ENCODE measurements at regions not wholly inside any gene's neighbourhood (a gene's known extent, or its start where the extent isn't known, plus 50 kb on each side); places are given as distances from the start of the nearest gene placed in this dataset.

GRCh38 chr1:189662190-189662589, 815.5 kb downstream of the BRINP3 start:
- H3K9me3 ChIP-seq: peaks cover 0 to 9% (median 0%) of the 10 kb centered on the region in 8 donors
- no peak for TF ChIP-seq POLR2AphosphoS5 (IDR thresholded peaks at IDR 0.05)
- TF ChIP-seq CTCF (IDR thresholded peaks at IDR 0.05 in 8 of 11, conservative IDR thresholded peaks at IDR 0.05 in 3 of 11): no peak
- TF ChIP-seq POLR2A (IDR thresholded peaks at IDR 0.05): no peak
- H3K4me3 ChIP-seq: no peak overlapping the region
- no peak for DNase-seq
- H3K36me3 ChIP-seq: no peaks in the 10 kb centered on the region
- H3K4me1 ChIP-seq: no peaks in the 10 kb centered on the region
- no peaks in the 10 kb centered on the region for H3K27me3 ChIP-seq (replicated peaks in 1 of 7)
- no peak overlapping the region for H3K27ac ChIP-seq
- intact Hi-C loops (cut with DNase I; ENCODE audit: low total_unique reads): no loop called here
- WGBS, 5 donors: 80 to 95% (median 84%) methylated on average over 3 of the region's 3 CpGs

- TF ChIP-seq CTCF (IDR thresholded peaks at IDR 0.05 in 8 of 11, conservative IDR thresholded peaks at IDR 0.05 in 3 of 11) (no peak), POLR2AphosphoS5 (IDR thresholded peaks at IDR 0.05) (no peak), POLR2A (IDR thresholded peaks at IDR 0.05) (no peak)
- WGBS, 5 donors: 86 to 91% (median 90%) methylated on average over 2 of the region's 2 CpGs
- Histone ChIP-seq H3K36me3 (no peaks in the 10 kb centered on the region), H3K4me1 (no peaks in the 10 kb centered on the region), H3K27me3 (replicated peaks in 1 of 7) (no peaks in the 10 kb centered on the region), H3K9me3 (peaks cover 0 to 18% (median 2%) of the 10 kb centered on the region in 8 donors), H3K4me3 (no peak overlapping the region), H3K27ac (no peak overlapping the region)
- intact Hi-C loops (cut with DNase I; ENCODE audit: low total_unique reads): no loop called here
- no peak for DNase-seq
These were observed 807.8 kb downstream of the BRINP3 start for GRCh38 chr1:189669846-189670245.

- no peak for DNase-seq
- no peaks in the 10 kb centered on the region for H3K36me3 ChIP-seq
These were observed 804.4 kb downstream of the BRINP3 start for GRCh38 chr1:189673217-189673616.

GRCh38 chr1:189675712-189676244, 801.9 kb downstream of the BRINP3 start:
- no peak for TF ChIP-seq CTCF (IDR thresholded peaks at IDR 0.05 in 8 of 11, conservative IDR thresholded peaks at IDR 0.05 in 3 of 11)
- TF ChIP-seq POLR2AphosphoS5 (IDR thresholded peaks at IDR 0.05): no peak
- no peak for TF ChIP-seq POLR2A (IDR thresholded peaks at IDR 0.05)
- H3K27me3 ChIP-seq (replicated peaks in 1 of 7): no peaks in the 10 kb centered on the region
- DNase-seq: no peak
- no peaks in the 10 kb centered on the region for H3K36me3 ChIP-seq
- no peak overlapping the region for H3K4me3 ChIP-seq
- no peaks in the 10 kb centered on the region for H3K9me3 ChIP-seq
- H3K27ac ChIP-seq: no peak overlapping the region
- no peaks in the 10 kb centered on the region for H3K4me1 ChIP-seq
- intact Hi-C loops (cut with DNase I; ENCODE audit: low total_unique reads): no loop called here
- 76 to 88% (median 81%) methylated on average over 6 of the region's 6 CpGs for WGBS, 5 donors

More at GRCh38 chr1:189673217-189673616, 804.4 kb downstream of the BRINP3 start:
- 44 to 65% (median 48%) methylated on average over 2 of the region's 2 CpGs for WGBS, 5 donors
- Histone ChIP-seq H3K27ac (no peak overlapping the region), H3K4me3 (no peak overlapping the region), H3K27me3 (replicated peaks in 1 of 7) (no peaks in the 10 kb centered on the region), H3K4me1 (no peaks in the 10 kb centered on the region), H3K9me3 (peaks cover 0 to 9% (median 2%) of the 10 kb centered on the region in 8 donors)
- TF ChIP-seq POLR2A (IDR thresholded peaks at IDR 0.05): no peak
- TF ChIP-seq CTCF (IDR thresholded peaks at IDR 0.05 in 8 of 11, conservative IDR thresholded peaks at IDR 0.05 in 3 of 11): no peak
- no peak for TF ChIP-seq POLR2AphosphoS5 (IDR thresholded peaks at IDR 0.05)
- intact Hi-C loops (cut with DNase I; ENCODE audit: low total_unique reads): no loop called here
